Stomach (tissue), 8 donors: ENCODE measurements at regions not wholly inside any gene's neighbourhood (a gene's known extent, or its start where the extent isn't known, plus 50 kb on each side); places are given as distances from the start of the nearest gene placed in this dataset.
A peak's percentile ranks its signal among the peaks of the same experiment; 100 is the strongest.

Experiments used
- DNase-seq, 2 donors: peaks; one replicate each; pipeline versions ENCODE4 v3.0.0 to v3.0.0-alpha.2; 2013 to 2019
- H3K27ac ChIP-seq, 5 donors: fragments of 200-600 bp in 4 of 5; sonication (generic) in 4 of 5; one replicate each; pipeline ENCODE4 v1.5.1; 2013 to 2019; ENCODE audit warnings: mild to moderate bottlenecking in 1 of 5, moderate library complexity in 1 of 5
- H3K27me3 ChIP-seq, 3 donors: fragments of 200-600 bp; sonication (generic); one replicate each; pipeline ENCODE4 v1.5.1; 2017 to 2019; ENCODE audit warnings: mixed run types in 1 of 3
- H3K36me3 ChIP-seq, 4 donors: fragments of 200-600 bp; sonication (generic); 1 replicate in 3 of 4; 2 replicates in 1 of 4; pipeline ENCODE4 v1.5.1; 2016 to 2019
- H3K4me1 ChIP-seq, 4 donors: fragments of 200-600 bp; sonication (generic); one replicate each; pipeline ENCODE4 v1.5.1; 2016 to 2019
- H3K4me3 ChIP-seq, 4 donors: fragments of 200-600 bp; sonication (generic) in 3 of 4; one replicate each; pipeline ENCODE4 v1.5.1; 2016 to 2019; ENCODE audit warnings: mild to moderate bottlenecking in 1 of 4
- H3K9me3 ChIP-seq, 4 donors: fragments of 200-600 bp; sonication (generic); one replicate each; pipeline ENCODE4 v1.5.1; 2016 to 2019
- CTCF ChIP-seq, 7 experiments: fragments of 450-650 bp in 4 of 7; fragments of 200-600 bp in 3 of 7; sonication (generic) in 3 of 7; IDR thresholded peaks; one replicate each; pipeline ENCODE4 v1.5.1; 2016 to 2019; ENCODE audit warnings: antibody characterized with exemption in 7 of 7, control low read depth in 2 of 7, mild to moderate bottlenecking in 1 of 7
- EP300 ChIP-seq: sonication (generic); formaldehyde crosslinking; IDR thresholded peaks from one replicate; pipeline ENCODE4 v1.6.1; 2017; ENCODE audit warnings: antibody characterized with exemption
- POLR2A ChIP-seq, 4 donors: fragments of 450-650 bp; IDR thresholded peaks; one replicate each; pipeline ENCODE4 v1.6.1; 2016; ENCODE audit warnings: antibody characterized with exemption in 4 of 4, control low read depth in 2 of 4, mild to moderate bottlenecking in 1 of 4, moderate library complexity in 1 of 4
- POLR2AphosphoS5 ChIP-seq, 3 donors: sonication (generic); formaldehyde crosslinking; IDR thresholded peaks; one replicate each; pipeline ENCODE4 v1.6.1; 2016; ENCODE audit warnings: antibody characterized with exemption in 3 of 3
- WGBS, 5 donors: extraction: QIAGEN DNeasy Blood & Tissue Kit in 3 of 5; methylation state at CpG; one replicate each; pipeline versions ENCODE4 v1.1.5 to v1.1.7; 2013 to 2018; 5-methylcytosine and 5-hydroxymethylcytosine counted together
- intact Hi-C: fragments of 100-400 bp; cut with DNase I; formaldehyde crosslinking; loops from one replicate; pipeline ENCODE4 v1.15.1; 2023; ENCODE audit warnings: low total_unique reads
- donor health status: healthy with polysubstance abuse.
- donor health status: Bipolar disorder and iron deficiency.
- donor health status: healthy.

GRCh38 chrX:137426695-137427425 is 139.1 kb upstream of the ZIC3 start:
- no peak overlapping the region for H3K27ac ChIP-seq
- peaks cover 0 to 8% (median 4%) of the 10 kb centered on the region in 4 donors for H3K9me3 ChIP-seq
- H3K36me3 ChIP-seq = no peaks in the 10 kb centered on the region
- intact Hi-C loops = no loop called here
- H3K4me1 ChIP-seq = peaks cover 5 to 28% (median 23%) of the 10 kb centered on the region in 4 donors
- WGBS, 5 donors = 6 to 30% (median 8%) methylated on average over 26 to 37 of the region's 37 CpGs
- no peak for DNase-seq
- H3K27me3 ChIP-seq = peaks cover 29 to 91% (median 69%) of the 10 kb centered on the region in 3 donors
- peak overlapping the region in 2 of 4 donors; percentile 54 to 60 for H3K4me3 ChIP-seq
- no peak for TF ChIP-seq POLR2AphosphoS5 (IDR thresholded peaks at IDR 0.05)

- Histone ChIP-seq H3K4me3 (no peak overlapping the region), H3K4me1 (peaks cover 5 to 28% (median 23%) of the 10 kb centered on the region in 4 donors), H3K27ac (no peak overlapping the region), H3K36me3 (no peaks in the 10 kb centered on the region), H3K27me3 (peaks cover 32 to 93% (median 77%) of the 10 kb centered on the region in 3 donors), H3K9me3 (peaks cover 0 to 8% (median 4%) of the 10 kb centered on the region in 4 donors)
- DNase-seq = no peak
- intact Hi-C loops = no loop called here
- 5 to 24% (median 9%) methylated on average over 8 to 9 of the region's 9 CpGs for WGBS, 5 donors
- TF ChIP-seq POLR2AphosphoS5 (IDR thresholded peaks at IDR 0.05) = no peak
- no peak for TF ChIP-seq EP300
- no peak for TF ChIP-seq POLR2A (IDR thresholded peaks at IDR 0.05)
- no peak for TF ChIP-seq CTCF (IDR thresholded peaks at IDR 0.05)
Observed at GRCh38 chrX:137425986-137426385, 139.9 kb upstream of the ZIC3 start.

- Histone ChIP-seq H3K27ac (no peak overlapping the region), H3K27me3 (peaks cover 32 to 88% (median 74%) of the 10 kb centered on the region in 3 donors), H3K4me1 (peaks cover 5 to 28% (median 23%) of the 10 kb centered on the region in 4 donors), H3K4me3 (no peak overlapping the region), H3K36me3 (no peaks in the 10 kb centered on the region), H3K9me3 (peaks cover 0 to 8% (median 4%) of the 10 kb centered on the region in 4 donors)
- 6 to 25% (median 7%) methylated on average over 20 to 25 of the region's 25 CpGs for WGBS, 5 donors
- no peak for DNase-seq
- TF ChIP-seq POLR2A (IDR thresholded peaks at IDR 0.05) (no peak), EP300 (no peak), CTCF (IDR thresholded peaks at IDR 0.05) (no peak), POLR2AphosphoS5 (IDR thresholded peaks at IDR 0.05) (no peak)
- intact Hi-C loops = no loop called here
Observed at GRCh38 chrX:137425273-137425902, 140.5 kb upstream of the ZIC3 start.

- Histone ChIP-seq H3K27me3 (peaks cover 32 to 81% (median 66%) of the 10 kb centered on the region in 3 donors), H3K4me1 (peaks cover 5 to 28% (median 23%) of the 10 kb centered on the region in 4 donors), H3K4me3 (no peak overlapping the region), H3K36me3 (no peaks in the 10 kb centered on the region), H3K9me3 (peaks cover 0 to 8% (median 4%) of the 10 kb centered on the region in 4 donors), H3K27ac (no peak overlapping the region)
- no peak for TF ChIP-seq EP300
- no peak for TF ChIP-seq POLR2AphosphoS5 (IDR thresholded peaks at IDR 0.05)
- TF ChIP-seq CTCF (IDR thresholded peaks at IDR 0.05) = no peak
- TF ChIP-seq POLR2A (IDR thresholded peaks at IDR 0.05) = no peak
- no peak for DNase-seq
- intact Hi-C loops = no loop called here
- 1 to 16% (median 6%) methylated on average over 11 to 15 of the region's 15 CpGs for WGBS, 5 donors
Observed at GRCh38 chrX:137424679-137425078, 141.2 kb upstream of the ZIC3 start.
